H1 (cell line): ENCODE measurements at regions not wholly inside any gene's neighbourhood (a gene's known extent, or its start where the extent isn't known, plus 50 kb on each side); places are given as distances from the start of the nearest gene placed in this dataset.

Experiments
- ASH2L ChIP-seq: fragments of 200-600, 300-600 bp; sonication (generic); IDR thresholded peaks from one replicate; pipeline ENCODE4 v1.7.1; 2017; ENCODE audit warnings: low read length
- CBX5 ChIP-seq: fragments of 300-800, 300-1000 bp; sonication (generic); IDR thresholded peaks from 2 replicates; pipeline ENCODE4 v1.7.1; 2016; ENCODE audit warnings: antibody characterized with exemption, low read length, low read depth
- CHD1 ChIP-seq: IDR thresholded peaks from 2 replicates; pipeline ENCODE4 v1.6.1; 2012; ENCODE audit warnings: low read depth, low read length, improper control_type of control experiment
- CTBP2 ChIP-seq: IDR thresholded peaks from 2 replicates; pipeline ENCODE4 v1.7.0; 2011; ENCODE audit warnings: borderline replicate concordance, mild to moderate bottlenecking, moderate library complexity, mixed read lengths, low read length; ENCODE audit not compliant: insufficient read depth, insufficient read length
- E2F6 ChIP-seq: IDR thresholded peaks from 2 replicates; pipeline ENCODE4 v1.6.1; 2012; ENCODE audit warnings: inconsistent platforms
- EP300 ChIP-seq, 2 experiments: IDR thresholded peaks; 1 replicate in 1 of 2; 2 replicates in 1 of 2; pipeline ENCODE4 v1.6.1; 2011 to 2012; ENCODE audit warnings: low read depth in 2 of 2, low read length in 2 of 2, mild to moderate bottlenecking in 2 of 2, borderline replicate concordance in 1 of 2, inconsistent platforms in 1 of 2, moderate library complexity in 1 of 2
- HDAC2 ChIP-seq, 2 experiments: fragments of 300-600 bp in 1 of 2; sonication (generic) in 1 of 2; IDR thresholded peaks; 2 replicates each; pipeline ENCODE4 v1.6.1; 2011 to 2012; ENCODE audit warnings: low read depth in 2 of 2, low read length in 2 of 2, mild to moderate bottlenecking in 2 of 2, moderate library complexity in 2 of 2, borderline replicate concordance in 1 of 2, inconsistent platforms in 1 of 2
- KDM1A ChIP-seq: fragments of 200-600, 300-600 bp; sonication (generic); IDR thresholded peaks from 2 replicates; pipeline ENCODE4 v1.7.1; 2016; ENCODE audit warnings: mild to moderate bottlenecking, low read length, borderline replicate concordance
- KDM5A ChIP-seq: fragments of 200-600 bp; IDR thresholded peaks from 2 replicates; pipeline ENCODE4 v1.7.1; 2012; ENCODE audit warnings: mild to moderate bottlenecking, low read length, inconsistent platforms, mixed read lengths
- POLR2AphosphoS5 ChIP-seq: IDR thresholded peaks from 2 replicates; pipeline ENCODE4 v1.6.1; 2011; ENCODE audit warnings: low read depth, low read length
- POU5F1 ChIP-seq: IDR thresholded peaks from 2 replicates; pipeline ENCODE4 v1.6.1; 2011; ENCODE audit warnings: low read depth, mild to moderate bottlenecking, low read length, moderate library complexity
- SIX5 ChIP-seq: IDR thresholded peaks from 2 replicates; pipeline ENCODE4 v1.6.1; 2011; ENCODE audit warnings: mild to moderate bottlenecking, low read depth, low read length
- SP4 ChIP-seq: IDR thresholded peaks from 2 replicates; pipeline ENCODE4 v1.6.1; 2012; ENCODE audit warnings: low read length, inconsistent platforms
- SUZ12 ChIP-seq: fragments of 200-600 bp; sonication (generic); IDR thresholded peaks from 2 replicates; pipeline ENCODE4 v1.6.1; 2012; ENCODE audit warnings: mild to moderate bottlenecking, inconsistent platforms, low read length, moderate library complexity, mixed read lengths
- TAF1 ChIP-seq: IDR thresholded peaks from 2 replicates; pipeline ENCODE4 v1.6.1; 2011; ENCODE audit warnings: mild to moderate bottlenecking, low read depth, low read length
- TAF7 ChIP-seq: optimal IDR thresholded peaks from 2 replicates; pipeline ENCODE3; 2011; ENCODE audit warnings: low read depth, mild to moderate bottlenecking, inconsistent platforms, low read length, moderate library complexity, borderline replicate concordance
- TEAD4 ChIP-seq: IDR thresholded peaks from 2 replicates; pipeline ENCODE4 v1.6.1; 2012; ENCODE audit warnings: low read depth, low read length, inconsistent platforms, mixed read lengths

GRCh38 chr5:176742246-176743105 is 67.9 kb upstream of the UNC5A start (continued):
- TF ChIP-seq TEAD4 (no peak), CBX5 (no peak), SP4 (no peak), CTBP2 (no peak), SUZ12 (no peak), POU5F1 (no peak), TAF7 (no peak), EP300 (IDR thresholded peaks at IDR 0.05; ENCODE audit: borderline replicate concordance in 1 of 2, low read depth in 2 of 2, low read length in 2 of 2) (no peak), CHD1 (no peak), E2F6 (no peak), KDM5A (no peak), POLR2AphosphoS5 (no peak), KDM1A (peak; percentile 93), HDAC2 (IDR thresholded peaks at IDR 0.05; ENCODE audit: borderline replicate concordance in 1 of 2, low read depth in 2 of 2, low read length in 2 of 2) (peak in 1 of 2 experiments; percentile 92; a peak in 2 of 4 replicates), ASH2L (no peak), SIX5 (no peak), TAF1 (no peak)
